ENCODE measurements at regions not wholly inside any gene's neighbourhood (a gene's known extent, or its start where the extent isn't known, plus 50 kb on each side); places are given as distances from the start of the nearest gene placed in this dataset.

- Mint-ChIP-seq H3K9me3 (no peaks in the 10 kb centered on the region), H3K4me3 (no peak overlapping the region), H3K27ac (no peak overlapping the region), H3K36me3 (peaks cover 17% of the 10 kb centered on the region), H3K4me1 (peaks cover 44% of the 10 kb centered on the region), H3K27me3 (ENCODE audit: low read depth) (no peaks in the 10 kb centered on the region)
- DNase-seq (ENCODE audit: low spot score in 2 of 2, unreplicated experiment in 2 of 2): no peak
- TF ChIP-seq, protein P1, sequence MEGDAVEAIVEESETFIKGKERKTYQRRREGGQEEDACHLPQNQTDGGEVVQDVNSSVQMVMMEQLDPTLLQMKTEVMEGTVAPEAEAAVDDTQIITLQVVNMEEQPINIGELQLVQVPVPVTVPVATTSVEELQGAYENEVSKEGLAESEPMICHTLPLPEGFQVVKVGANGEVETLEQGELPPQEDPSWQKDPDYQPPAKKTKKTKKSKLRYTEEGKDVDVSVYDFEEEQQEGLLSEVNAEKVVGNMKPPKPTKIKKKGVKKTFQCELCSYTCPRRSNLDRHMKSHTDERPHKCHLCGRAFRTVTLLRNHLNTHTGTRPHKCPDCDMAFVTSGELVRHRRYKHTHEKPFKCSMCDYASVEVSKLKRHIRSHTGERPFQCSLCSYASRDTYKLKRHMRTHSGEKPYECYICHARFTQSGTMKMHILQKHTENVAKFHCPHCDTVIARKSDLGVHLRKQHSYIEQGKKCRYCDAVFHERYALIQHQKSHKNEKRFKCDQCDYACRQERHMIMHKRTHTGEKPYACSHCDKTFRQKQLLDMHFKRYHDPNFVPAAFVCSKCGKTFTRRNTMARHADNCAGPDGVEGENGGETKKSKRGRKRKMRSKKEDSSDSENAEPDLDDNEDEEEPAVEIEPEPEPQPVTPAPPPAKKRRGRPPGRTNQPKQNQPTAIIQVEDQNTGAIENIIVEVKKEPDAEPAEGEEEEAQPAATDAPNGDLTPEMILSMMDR (IDR thresholded peaks at IDR 0.05; ENCODE audit: unreplicated experiment): no peak
These were observed 58.5 kb downstream of the ARHGAP35 start for GRCh38 chr19:46919324-46919723.

- Mint-ChIP-seq H3K36me3 (peaks cover 17% of the 10 kb centered on the region), H3K27ac (peak overlapping the region; percentile 4)
These were observed 59.6 kb downstream of the ARHGAP35 start for GRCh38 chr19:46920362-46920761.

DNA sequence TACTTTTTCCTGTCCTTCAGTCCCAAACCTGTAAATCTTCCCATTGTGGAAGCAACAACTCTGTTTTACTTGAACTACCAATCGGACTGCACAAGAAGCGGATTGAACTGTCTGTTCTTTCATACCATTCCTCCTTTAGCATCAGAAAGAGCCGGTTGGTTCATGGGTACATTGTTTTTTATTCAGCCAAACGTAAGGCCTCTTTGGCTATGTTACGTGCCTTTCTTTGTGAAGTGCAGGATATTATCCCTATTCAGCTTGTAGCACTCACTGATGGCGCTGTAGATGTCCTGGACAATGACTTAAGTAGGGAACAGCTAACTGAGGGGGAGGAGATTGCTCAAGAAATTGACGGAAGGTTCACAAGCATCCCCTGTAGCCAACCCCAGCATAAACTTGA is 60.3 kb downstream of the ARHGAP35 start:
- H3K27me3 Mint-ChIP-seq (ENCODE audit: low read depth): no peaks in the 10 kb centered on the region
- H3K36me3 Mint-ChIP-seq: peaks cover 17% of the 10 kb centered on the region
- peak overlapping the region; percentile 4 for H3K27ac Mint-ChIP-seq
- H3K4me3 Mint-ChIP-seq: no peak overlapping the region
- no peak for DNase-seq (ENCODE audit: low spot score in 2 of 2, unreplicated experiment in 2 of 2)
- peaks cover 57% of the 10 kb centered on the region for H3K4me1 Mint-ChIP-seq
- H3K9me3 Mint-ChIP-seq: no peaks in the 10 kb centered on the region
- TF ChIP-seq, protein P1 (IDR thresholded peaks at IDR 0.05; ENCODE audit: unreplicated experiment): no peak

More at GRCh38 chr19:46920362-46920761, 59.6 kb downstream of the ARHGAP35 start:
- Mint-ChIP-seq H3K9me3 (no peaks in the 10 kb centered on the region), H3K4me1 (peaks cover 52% of the 10 kb centered on the region), H3K27me3 (ENCODE audit: low read depth) (no peaks in the 10 kb centered on the region), H3K4me3 (no peak overlapping the region)
- TF ChIP-seq, protein P1 (IDR thresholded peaks at IDR 0.05; ENCODE audit: unreplicated experiment): no peak
- DNase-seq (ENCODE audit: low spot score in 2 of 2, unreplicated experiment in 2 of 2): no peak

DNA sequence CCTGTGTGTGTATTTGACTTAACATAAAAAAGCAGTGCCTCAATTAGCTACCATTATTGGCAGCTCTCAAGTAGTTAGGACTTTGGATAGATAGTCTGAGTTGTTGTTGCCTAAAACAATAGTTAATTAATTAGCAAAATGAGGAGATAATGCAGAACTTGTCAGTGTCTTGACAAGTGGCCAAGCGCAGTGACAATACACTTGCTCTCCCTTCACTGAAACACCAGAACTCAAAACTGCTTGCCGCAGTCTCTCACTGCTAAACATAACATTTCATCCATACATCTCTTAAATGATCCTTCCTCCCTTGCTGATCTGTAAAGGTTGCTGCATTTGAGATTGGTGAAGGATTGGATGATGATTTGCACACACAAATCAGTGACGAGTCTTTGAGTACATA is 61.7 kb downstream of the ARHGAP35 start:
- peaks cover 17% of the 10 kb centered on the region for H3K36me3 Mint-ChIP-seq
- H3K9me3 Mint-ChIP-seq: no peaks in the 10 kb centered on the region
- H3K27ac Mint-ChIP-seq: peak overlapping the region; percentile 11
- DNase-seq (ENCODE audit: low spot score in 2 of 2, unreplicated experiment in 2 of 2): no peak
- H3K4me1 Mint-ChIP-seq: peaks cover 65% of the 10 kb centered on the region
- TF ChIP-seq, protein P1 (IDR thresholded peaks at IDR 0.05; ENCODE audit: unreplicated experiment): no peak
- H3K27me3 Mint-ChIP-seq (ENCODE audit: low read depth): no peaks in the 10 kb centered on the region
- no peak overlapping the region for H3K4me3 Mint-ChIP-seq

DNA sequence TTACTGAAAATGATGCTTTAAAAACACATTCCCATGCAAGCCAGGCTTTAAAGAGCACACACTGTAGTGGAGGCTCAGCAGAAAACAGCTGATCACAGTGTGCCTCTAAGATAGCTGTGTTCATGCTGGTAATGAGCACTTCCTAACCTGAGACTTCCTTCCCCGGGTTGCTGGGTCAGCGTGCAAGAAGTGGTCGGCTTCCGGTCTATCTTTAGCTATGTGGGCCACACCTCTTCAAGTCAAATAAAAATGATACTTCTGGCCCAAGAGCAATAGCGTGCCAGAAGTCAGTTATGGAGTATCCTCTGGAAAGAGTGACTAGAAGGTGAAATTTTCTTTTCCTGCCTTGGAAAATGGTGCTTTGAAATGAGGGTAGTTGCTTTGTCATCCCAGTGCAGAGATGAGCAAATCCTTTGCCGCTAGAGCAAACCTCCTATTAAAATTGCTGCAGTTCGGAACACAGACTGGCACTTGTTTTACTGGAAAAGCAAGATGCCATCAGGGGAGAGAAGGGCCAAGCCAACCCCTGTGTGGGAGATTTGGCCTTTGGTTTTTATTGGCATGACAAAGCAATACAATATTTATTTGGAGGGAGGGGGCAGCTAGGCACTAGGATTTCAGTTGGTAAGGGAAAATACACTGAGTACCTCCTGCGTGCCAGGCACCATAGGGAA is 64.2 kb downstream of the ARHGAP35 start:
- Mint-ChIP-seq H3K4me3 (no peak overlapping the region), H3K4me1 (peaks cover 61% of the 10 kb centered on the region)
- no peak for DNase-seq (ENCODE audit: low spot score in 2 of 2, unreplicated experiment in 2 of 2)

More for the DNA sequence above, 64.2 kb downstream of the ARHGAP35 start:
- TF ChIP-seq, protein P1 (IDR thresholded peaks at IDR 0.05; ENCODE audit: unreplicated experiment): no peak
- H3K27me3 Mint-ChIP-seq (ENCODE audit: low read depth): no peaks in the 10 kb centered on the region
- peaks cover 8% of the 10 kb centered on the region for H3K36me3 Mint-ChIP-seq
- H3K9me3 Mint-ChIP-seq: no peaks in the 10 kb centered on the region
- H3K27ac Mint-ChIP-seq: peak overlapping the region; percentile 71
